Erythroblast (primary cell): ENCODE measurements at regions not wholly inside any gene's neighbourhood (a gene's known extent, or its start where the extent isn't known, plus 50 kb on each side); places are given as distances from the start of the nearest gene placed in this dataset.

ENCODE experiments used
- DNase-seq, 2 experiments: peaks; one replicate each; lab custom pipeline; 2025; lab: John Stamatoyannopoulos, UW
- GATA1 ChIP-seq: IDR thresholded peaks from 2 replicates; pipeline ENCODE4 v1.6.1; 2011; ENCODE audit warnings: low read depth, mild to moderate bottlenecking, control low read depth, low read length, moderate library complexity
- POLR2A ChIP-seq: IDR thresholded peaks from 2 replicates; pipeline ENCODE4 v1.6.1; 2011; ENCODE audit warnings: mild to moderate bottlenecking, low read length

DNA sequence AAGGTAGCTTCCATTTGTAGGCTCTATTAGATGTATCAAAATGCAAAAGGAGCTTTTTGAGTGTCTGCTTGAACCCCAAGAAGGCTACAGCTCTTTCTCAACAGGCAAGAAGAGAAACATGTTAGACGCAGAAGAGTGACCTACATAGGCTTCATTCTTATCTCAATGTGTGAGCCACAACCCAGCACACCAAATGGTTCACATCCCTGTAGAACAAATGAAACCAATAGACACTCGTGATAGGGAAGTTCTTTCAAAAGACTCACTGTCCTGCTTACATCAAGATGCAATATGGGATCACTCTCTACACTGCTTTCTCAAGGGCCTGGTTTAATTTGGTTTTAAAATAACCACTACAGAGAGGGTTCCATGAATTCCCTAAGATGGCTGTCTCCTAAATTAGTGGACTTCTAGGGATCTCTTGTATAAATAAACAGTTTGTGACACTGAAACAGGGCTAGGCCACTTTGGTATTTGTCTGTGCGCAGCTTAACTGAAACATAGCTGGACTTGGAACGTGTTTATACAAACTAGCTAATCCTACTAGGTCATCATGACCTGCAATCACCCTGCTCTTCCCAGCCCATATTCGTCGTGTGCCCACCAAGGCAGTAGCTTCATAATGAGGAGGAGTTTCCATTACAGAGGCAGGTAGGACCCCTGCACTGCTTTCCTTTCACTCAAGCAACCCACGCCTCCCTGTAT lies 225.4 kb upstream of the PREP start:
- DNase-seq = no peak
- no peak for TF ChIP-seq GATA1

GRCh38 chr6:105626295-105627158 lies 223.6 kb upstream of the PREP start:
- DNase-seq = no peak
- TF ChIP-seq POLR2A (no peak), GATA1 (no peak)

- no peak for TF ChIP-seq GATA1
- TF ChIP-seq POLR2A = no peak
- no peak for DNase-seq
These were observed 221.1 kb upstream of the PREP start for GRCh38 chr6:105624021-105624420.

- no peak for TF ChIP-seq GATA1
- no peak for TF ChIP-seq POLR2A
- DNase-seq = no peak
These were observed 219.3 kb upstream of the PREP start for GRCh38 chr6:105622226-105622625.

DNA sequence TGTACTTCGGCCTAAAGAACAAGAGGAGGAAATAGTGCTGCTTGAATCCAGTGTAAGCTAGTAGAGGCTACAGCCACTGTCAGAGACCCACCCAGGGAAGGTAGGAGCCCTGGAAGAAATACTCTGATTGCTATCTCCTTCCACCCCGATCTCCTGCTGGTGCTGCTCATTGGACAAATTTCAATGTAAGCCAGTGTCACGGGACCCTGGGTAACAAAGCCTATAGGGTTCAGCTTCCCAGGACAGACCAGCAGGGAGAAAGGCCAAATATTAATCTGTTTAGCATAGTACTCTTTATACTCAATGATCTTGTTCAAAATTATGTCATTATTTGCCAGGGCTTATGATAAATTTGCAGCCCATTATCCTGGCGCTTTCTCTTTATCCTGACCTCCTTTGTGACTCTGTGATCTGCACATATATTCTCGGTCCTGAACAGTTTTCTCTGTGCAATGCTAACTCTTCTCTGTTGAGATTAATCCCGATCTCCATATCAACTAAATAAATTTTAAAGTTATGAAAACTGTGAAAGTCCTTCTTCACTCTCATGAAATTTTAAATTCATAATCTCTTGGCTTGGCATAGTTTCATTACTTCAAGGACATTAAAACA lies 218.8 kb upstream of the PREP start:
- no peak for DNase-seq
- TF ChIP-seq GATA1 = no peak

- no peak for TF ChIP-seq GATA1
- no peak for TF ChIP-seq POLR2A
- no peak for DNase-seq
These were observed 218.0 kb upstream of the PREP start for GRCh38 chr6:105620878-105621277.

GRCh38 chr6:105619971-105620741 lies 217.3 kb upstream of the PREP start:
- TF ChIP-seq GATA1 (no peak), POLR2A (no peak)
- no peak for DNase-seq

DNA sequence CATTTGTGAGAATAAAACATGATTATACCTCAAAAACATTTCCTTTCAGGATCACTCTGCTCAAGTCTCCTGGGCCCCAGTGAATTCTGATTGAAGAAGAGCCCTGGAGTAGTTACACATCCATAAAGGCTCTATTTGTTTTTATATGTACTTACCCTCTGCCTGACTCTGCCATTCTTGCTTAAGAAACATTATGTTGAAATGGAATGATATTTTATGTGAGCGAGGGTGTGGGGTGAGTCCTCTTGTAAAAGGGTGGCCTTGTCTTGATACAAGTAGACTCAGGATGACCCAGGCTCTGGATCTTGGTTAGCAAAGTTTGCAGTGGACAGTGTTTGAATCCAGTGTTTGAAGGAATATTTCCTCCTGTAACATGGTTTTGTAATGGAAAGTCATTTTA lies 215.4 kb upstream of the PREP start:
- no peak for TF ChIP-seq GATA1
- TF ChIP-seq POLR2A = no peak
- DNase-seq = no peak

DNA sequence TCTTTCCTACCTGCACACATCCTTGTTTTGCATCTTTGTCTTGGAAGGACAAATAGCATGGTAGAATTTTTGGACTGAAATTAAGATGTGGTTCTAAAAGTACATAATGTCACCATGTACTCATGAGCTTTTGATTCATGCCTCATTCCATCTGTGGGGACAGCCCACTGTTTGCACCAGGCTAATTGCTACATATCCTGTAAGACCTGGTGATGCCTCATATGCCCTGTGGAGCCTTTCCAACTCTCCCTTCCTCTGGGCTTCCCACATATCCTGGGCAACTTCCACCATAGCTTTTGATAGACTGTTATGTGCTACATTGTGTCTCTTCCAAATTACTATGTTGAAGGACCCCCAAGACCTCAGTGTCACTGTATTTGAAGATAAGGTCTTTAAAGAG lies 213.6 kb upstream of the PREP start:
- no peak for DNase-seq
- TF ChIP-seq GATA1 = no peak
- no peak for TF ChIP-seq POLR2A

DNA sequence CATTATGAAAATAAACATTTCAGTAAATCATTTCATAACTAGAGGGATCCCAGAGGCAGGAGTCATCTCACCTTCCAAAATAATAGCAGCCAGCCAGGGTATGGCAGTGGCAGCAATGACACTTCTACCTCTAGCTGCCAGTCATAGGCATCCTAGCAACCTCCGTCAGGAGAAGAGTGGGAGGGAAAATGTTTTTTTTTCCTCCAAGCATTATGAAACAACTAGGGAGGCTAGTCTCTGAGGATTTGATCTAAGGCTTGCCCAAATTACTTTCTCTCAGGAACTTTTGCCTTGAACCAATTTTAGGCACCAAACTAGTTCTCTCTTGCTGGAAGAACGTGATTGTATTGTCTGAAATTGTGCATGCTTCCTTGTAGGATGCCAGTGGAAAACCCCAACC lies 208.7 kb upstream of the PREP start:
- DNase-seq = no peak
- TF ChIP-seq POLR2A (no peak), GATA1 (no peak)

DNA sequence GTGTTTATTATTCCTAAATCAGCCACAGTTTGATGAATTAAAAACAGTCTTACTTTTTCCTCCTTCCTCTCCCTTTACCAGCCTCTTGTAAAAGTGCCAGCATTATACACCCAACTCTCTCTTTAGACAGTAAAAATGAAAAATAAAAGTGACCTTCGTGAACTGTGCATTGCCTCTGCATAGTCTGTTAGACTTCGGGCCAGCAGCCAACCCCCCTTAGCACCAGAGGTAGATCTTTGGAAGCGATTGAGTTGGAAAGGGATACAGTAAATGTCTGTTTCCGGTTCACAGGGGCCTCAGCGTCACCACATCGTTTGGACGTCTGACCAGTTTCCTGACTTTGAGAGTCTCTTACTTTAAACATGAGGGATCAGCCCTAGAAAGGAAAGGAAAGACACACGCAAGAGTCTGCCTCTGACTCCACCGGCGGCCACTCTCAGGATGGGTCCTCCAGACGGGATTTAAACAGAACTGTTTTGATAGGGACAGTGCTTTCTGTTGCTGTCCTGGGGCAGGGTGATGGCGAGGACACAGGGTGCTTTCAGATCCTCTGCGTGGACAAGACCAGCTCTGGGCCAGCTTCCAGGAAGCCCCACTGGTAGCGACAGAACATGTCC lies 206.6 kb upstream of the PREP start:
- DNase-seq = no peak
- TF ChIP-seq POLR2A = no peak
- TF ChIP-seq GATA1 = no peak

DNA sequence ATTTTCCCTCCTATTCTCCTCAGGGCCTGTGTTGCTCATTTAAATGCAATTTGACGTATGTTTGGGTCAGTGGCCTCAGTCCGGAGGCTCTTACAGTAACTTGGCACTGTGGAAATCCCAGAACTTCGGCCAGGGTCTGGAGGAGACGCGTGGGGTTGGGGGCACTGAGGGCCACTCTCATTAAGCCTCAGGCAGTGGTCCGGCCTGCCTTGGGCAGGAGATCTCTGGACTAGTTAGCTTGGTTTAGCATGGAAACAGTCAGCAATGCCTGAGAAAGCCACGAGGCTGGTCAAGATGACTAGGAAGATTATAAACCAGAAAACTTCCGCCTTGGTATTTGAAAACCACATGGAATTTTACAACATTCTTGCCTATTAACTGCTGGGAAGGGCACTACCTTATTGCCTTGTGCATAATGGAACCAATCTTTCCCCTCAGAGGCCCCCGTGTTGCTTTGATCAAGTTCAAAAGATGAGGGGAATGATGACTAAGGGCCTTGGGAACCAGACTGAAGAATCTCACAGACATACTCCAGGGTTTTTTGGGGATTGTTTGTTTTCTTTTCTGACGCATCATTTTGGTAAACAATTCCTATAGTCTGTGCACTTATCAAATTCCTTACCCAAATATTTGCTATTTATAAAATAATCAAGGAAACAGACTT lies 206.0 kb upstream of the PREP start:
- no peak for DNase-seq
- TF ChIP-seq GATA1 = no peak
- TF ChIP-seq POLR2A = no peak
